MM.1S (cell line): ENCODE measurements at regions not wholly inside any gene's neighbourhood (a gene's known extent, or its start where the extent isn't known, plus 50 kb on each side); places are given as distances from the start of the nearest gene placed in this dataset.

Experiments used
- DNase-seq: peaks from one replicate; pipeline ENCODE4 v3.0.0-alpha.2; 2015
- H2AFZ ChIP-seq: fragments of 300-600 bp; sonication (generic); 2 replicates; pipeline ENCODE4 v1.6.0; 2016; ENCODE audit warnings: antibody characterized with exemption, low read length
- H3F3A ChIP-seq: fragments of 300-600 bp; sonication (generic); 2 replicates; pipeline ENCODE4 v1.6.1; 2016; ENCODE audit warnings: mild to moderate bottlenecking, antibody characterized with exemption, low read length, moderate library complexity, mixed read lengths; ENCODE audit not compliant: insufficient read depth
- H3K27ac ChIP-seq: fragments of 300-600 bp; sonication (generic); 2 replicates; pipeline ENCODE4 v1.5.1; 2016; ENCODE audit warnings: mild to moderate bottlenecking, low read length
- H3K27me3 ChIP-seq: fragments of 300-600 bp; sonication (generic); replicated peaks from 2 replicates; pipeline ENCODE4 v1.6.0; 2016; ENCODE audit warnings: low read length; ENCODE audit not compliant: insufficient read depth
- H3K36me3 ChIP-seq: fragments of 300-600 bp; sonication (generic); replicated peaks from 2 replicates; pipeline ENCODE4 v1.6.1; 2016; ENCODE audit warnings: mild to moderate bottlenecking, low read length, mixed read lengths; ENCODE audit not compliant: insufficient read depth
- H3K4me1 ChIP-seq: fragments of 300-600 bp; sonication (generic); 2 replicates; pipeline ENCODE4 v1.6.1; 2016; ENCODE audit warnings: low read length, mixed read lengths
- H3K4me2 ChIP-seq: fragments of 300-600 bp; sonication (generic); 2 replicates; pipeline ENCODE4 v1.6.0; 2016; ENCODE audit warnings: low read depth, low read length
- H3K4me3 ChIP-seq: fragments of 300-600 bp; sonication (generic); 2 replicates; pipeline ENCODE4 v1.5.1; 2016; ENCODE audit warnings: low read length, mixed read lengths
- H3K79me2 ChIP-seq: fragments of 300-600 bp; sonication (generic); 2 replicates; pipeline ENCODE4 v1.6.1; 2016; ENCODE audit warnings: mixed run types, low read length, mixed read lengths
- H3K9ac ChIP-seq: fragments of 300-600 bp; sonication (generic); 2 replicates; pipeline ENCODE4 v1.6.1; 2016; ENCODE audit warnings: low read length, mixed read lengths
- H3K9me2 ChIP-seq: fragments of 300-600 bp; sonication (generic); replicated peaks from 2 replicates; pipeline ENCODE4 v1.6.1; 2016; ENCODE audit warnings: mild to moderate bottlenecking, low read length, mixed read lengths; ENCODE audit not compliant: insufficient read depth
- H3K9me3 ChIP-seq: fragments of 300-600 bp; sonication (generic); replicated peaks from 2 replicates; pipeline ENCODE4 v1.6.1; 2016; ENCODE audit warnings: mild to moderate bottlenecking, low read length, mixed read lengths; ENCODE audit not compliant: insufficient read depth
- H4K20me1 ChIP-seq: fragments of 300-600 bp; sonication (generic); 2 replicates; pipeline ENCODE4 v1.6.1; 2016; ENCODE audit warnings: mild to moderate bottlenecking, low read length, moderate library complexity, mixed read lengths; ENCODE audit not compliant: insufficient read depth
- EZH2 ChIP-seq: fragments of 300-600 bp; sonication (generic); optimal IDR thresholded peaks from 2 replicates; pipeline ENCODE3; 2017; ENCODE audit warnings: low read depth, mild to moderate bottlenecking, antibody characterized with exemption, low read length, mixed read lengths
- EZH2phosphoT487 ChIP-seq: fragments of 300-600 bp; sonication (generic); IDR thresholded peaks from 2 replicates; pipeline ENCODE4 v1.6.1; 2018; ENCODE audit warnings: antibody characterized with exemption, low read length
- TF ChIP-seq, protein P1 (sequence below): fragments of 300-600 bp; sonication (generic); IDR thresholded peaks from 2 replicates; pipeline ENCODE4 v1.5.1; 2016; ENCODE audit warnings: antibody characterized with exemption, low read length, mixed read lengths

DNA sequence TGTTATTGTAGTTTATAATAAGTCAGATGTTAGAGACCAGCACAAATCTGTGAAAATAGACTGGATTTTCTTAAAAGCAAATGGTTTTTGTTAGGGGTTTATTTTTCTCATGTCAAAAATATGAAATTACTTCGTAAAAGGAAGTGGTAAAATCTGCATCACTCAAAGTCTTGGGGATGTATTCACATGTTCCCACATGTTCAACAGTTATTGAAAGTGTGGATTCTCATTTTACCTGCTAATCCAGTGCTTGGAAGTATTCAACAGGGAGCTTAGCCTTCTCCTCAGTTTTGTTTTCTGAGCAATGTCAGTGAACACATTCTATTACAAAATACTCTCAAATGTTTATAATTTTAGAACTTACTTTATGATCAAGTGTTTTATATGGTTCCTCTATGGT lies 352.0 kb downstream of the SOX2 start:
- Histone ChIP-seq H3K9me3 (no peaks in the 10 kb centered on the region), H3K79me2 (no peaks in the 10 kb centered on the region), H3K27me3 (no peaks in the 10 kb centered on the region), H3K4me3 (no peak overlapping the region), H3K4me2 (no peak overlapping the region), H3F3A (no peaks in the 10 kb centered on the region), H3K4me1 (no peaks in the 10 kb centered on the region), H3K9ac (no peak overlapping the region), H4K20me1 (no peaks in the 10 kb centered on the region), H2AFZ (no peak overlapping the region), H3K9me2 (no peaks in the 10 kb centered on the region), H3K36me3 (no peaks in the 10 kb centered on the region), H3K27ac (no peak overlapping the region)
- TF ChIP-seq, protein P1, sequence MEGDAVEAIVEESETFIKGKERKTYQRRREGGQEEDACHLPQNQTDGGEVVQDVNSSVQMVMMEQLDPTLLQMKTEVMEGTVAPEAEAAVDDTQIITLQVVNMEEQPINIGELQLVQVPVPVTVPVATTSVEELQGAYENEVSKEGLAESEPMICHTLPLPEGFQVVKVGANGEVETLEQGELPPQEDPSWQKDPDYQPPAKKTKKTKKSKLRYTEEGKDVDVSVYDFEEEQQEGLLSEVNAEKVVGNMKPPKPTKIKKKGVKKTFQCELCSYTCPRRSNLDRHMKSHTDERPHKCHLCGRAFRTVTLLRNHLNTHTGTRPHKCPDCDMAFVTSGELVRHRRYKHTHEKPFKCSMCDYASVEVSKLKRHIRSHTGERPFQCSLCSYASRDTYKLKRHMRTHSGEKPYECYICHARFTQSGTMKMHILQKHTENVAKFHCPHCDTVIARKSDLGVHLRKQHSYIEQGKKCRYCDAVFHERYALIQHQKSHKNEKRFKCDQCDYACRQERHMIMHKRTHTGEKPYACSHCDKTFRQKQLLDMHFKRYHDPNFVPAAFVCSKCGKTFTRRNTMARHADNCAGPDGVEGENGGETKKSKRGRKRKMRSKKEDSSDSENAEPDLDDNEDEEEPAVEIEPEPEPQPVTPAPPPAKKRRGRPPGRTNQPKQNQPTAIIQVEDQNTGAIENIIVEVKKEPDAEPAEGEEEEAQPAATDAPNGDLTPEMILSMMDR: no peak
- no peak for TF ChIP-seq EZH2
- no peak for TF ChIP-seq EZH2phosphoT487
- DNase-seq: no peak

DNA sequence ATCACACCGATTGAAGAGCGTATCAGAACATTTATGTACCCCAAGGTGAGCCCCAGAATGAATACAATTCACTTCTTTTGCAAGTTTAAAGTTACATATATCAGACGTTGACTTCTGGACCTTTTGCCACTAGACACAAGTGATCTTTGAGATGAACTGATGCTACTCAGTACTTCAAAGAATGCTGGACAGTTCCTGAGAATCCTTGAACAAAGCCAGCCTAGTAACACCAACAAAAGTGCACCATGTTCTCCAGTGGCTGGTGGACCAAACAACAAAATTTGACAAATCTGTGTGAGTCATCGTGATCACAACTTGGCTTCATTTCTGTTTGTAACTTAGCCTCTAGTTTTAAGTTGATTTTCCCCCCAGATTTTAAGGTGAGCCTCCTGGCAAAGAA lies 355.7 kb downstream of the SOX2 start:
- H3K9ac ChIP-seq: no peak overlapping the region
- no peaks in the 10 kb centered on the region for H3K9me2 ChIP-seq
- no peak overlapping the region for H3K4me3 ChIP-seq
- H3K36me3 ChIP-seq: no peaks in the 10 kb centered on the region
- H3F3A ChIP-seq: no peaks in the 10 kb centered on the region
- no peaks in the 10 kb centered on the region for H3K27me3 ChIP-seq
- no peaks in the 10 kb centered on the region for H3K4me1 ChIP-seq
- no peak overlapping the region for H3K27ac ChIP-seq
- H3K9me3 ChIP-seq: no peaks in the 10 kb centered on the region
- TF ChIP-seq, protein P1: no peak
- TF ChIP-seq EZH2phosphoT487 (no peak), EZH2 (no peak)
- H2AFZ ChIP-seq: no peak overlapping the region
- no peaks in the 10 kb centered on the region for H4K20me1 ChIP-seq
- DNase-seq: no peak
- H3K79me2 ChIP-seq: no peaks in the 10 kb centered on the region
- H3K4me2 ChIP-seq: no peak overlapping the region

DNA sequence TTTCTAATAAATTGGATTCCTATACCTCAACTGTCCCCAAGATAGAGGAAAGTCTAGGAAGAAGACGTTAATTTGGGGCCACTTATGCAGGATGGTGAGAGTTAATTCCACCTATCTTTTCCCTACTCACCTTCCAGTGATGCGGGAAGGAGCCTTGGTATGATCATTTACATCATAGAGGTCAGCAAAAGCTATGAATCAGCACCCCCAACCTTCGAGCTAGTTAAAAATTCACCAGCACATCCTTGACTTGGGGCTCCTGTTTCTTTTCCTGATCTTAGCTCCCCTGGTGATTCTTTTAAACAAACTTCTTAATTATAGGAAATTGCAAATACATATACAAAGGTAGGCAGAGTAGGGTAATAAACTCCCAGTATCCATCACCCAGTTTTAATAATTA lies 366.6 kb downstream of the SOX2 start:
- Histone ChIP-seq H3K27ac (no peak overlapping the region), H3K9me2 (no peaks in the 10 kb centered on the region), H3K36me3 (no peaks in the 10 kb centered on the region), H3F3A (no peaks in the 10 kb centered on the region), H3K9ac (no peak overlapping the region), H3K4me3 (no peak overlapping the region), H3K79me2 (no peaks in the 10 kb centered on the region), H3K4me2 (no peak overlapping the region), H3K9me3 (no peaks in the 10 kb centered on the region), H3K27me3 (no peaks in the 10 kb centered on the region), H3K4me1 (no peaks in the 10 kb centered on the region), H4K20me1 (no peaks in the 10 kb centered on the region), H2AFZ (no peak overlapping the region)
- TF ChIP-seq, protein P1: no peak
- TF ChIP-seq EZH2phosphoT487 (no peak), EZH2 (no peak)
- no peak for DNase-seq
